ENCODE measurements at regions not wholly inside any gene's neighbourhood (a gene's known extent, or its start where the extent isn't known, plus 50 kb on each side); places are given as distances from the start of the nearest gene placed in this dataset.
A peak's percentile ranks its signal among the peaks of the same experiment; 100 is the strongest.

DNA sequence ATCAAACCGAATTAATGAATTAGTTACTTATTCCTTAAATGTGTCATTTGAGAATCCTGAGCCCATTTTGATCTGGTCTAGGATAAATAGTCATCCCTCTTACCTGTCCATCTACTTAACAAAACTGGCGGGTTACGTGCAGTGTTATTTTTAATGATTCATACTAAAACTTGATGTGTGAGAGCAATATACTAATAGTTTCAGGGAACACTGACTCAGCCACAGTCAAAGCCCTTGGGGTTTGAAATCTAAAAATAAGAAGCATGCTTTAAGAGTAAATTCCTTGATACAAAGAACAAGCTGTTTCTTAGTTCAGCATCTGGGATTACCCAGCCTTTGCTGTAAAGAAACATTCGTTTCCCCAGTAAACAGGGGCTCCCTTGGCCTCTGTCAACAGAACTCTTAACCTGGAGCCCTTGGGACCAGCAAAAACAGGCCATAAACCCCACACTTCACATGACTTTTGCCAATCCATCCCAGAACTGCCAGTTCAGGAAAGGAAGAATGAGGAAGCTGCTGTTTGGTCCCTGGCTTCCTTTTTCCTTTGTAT, 370.6 kb upstream of the IGFBP3 start:
- peak; percentile 66 for DNase-seq (ENCODE audit: low read depth)
- TF ChIP-seq, protein P1, sequence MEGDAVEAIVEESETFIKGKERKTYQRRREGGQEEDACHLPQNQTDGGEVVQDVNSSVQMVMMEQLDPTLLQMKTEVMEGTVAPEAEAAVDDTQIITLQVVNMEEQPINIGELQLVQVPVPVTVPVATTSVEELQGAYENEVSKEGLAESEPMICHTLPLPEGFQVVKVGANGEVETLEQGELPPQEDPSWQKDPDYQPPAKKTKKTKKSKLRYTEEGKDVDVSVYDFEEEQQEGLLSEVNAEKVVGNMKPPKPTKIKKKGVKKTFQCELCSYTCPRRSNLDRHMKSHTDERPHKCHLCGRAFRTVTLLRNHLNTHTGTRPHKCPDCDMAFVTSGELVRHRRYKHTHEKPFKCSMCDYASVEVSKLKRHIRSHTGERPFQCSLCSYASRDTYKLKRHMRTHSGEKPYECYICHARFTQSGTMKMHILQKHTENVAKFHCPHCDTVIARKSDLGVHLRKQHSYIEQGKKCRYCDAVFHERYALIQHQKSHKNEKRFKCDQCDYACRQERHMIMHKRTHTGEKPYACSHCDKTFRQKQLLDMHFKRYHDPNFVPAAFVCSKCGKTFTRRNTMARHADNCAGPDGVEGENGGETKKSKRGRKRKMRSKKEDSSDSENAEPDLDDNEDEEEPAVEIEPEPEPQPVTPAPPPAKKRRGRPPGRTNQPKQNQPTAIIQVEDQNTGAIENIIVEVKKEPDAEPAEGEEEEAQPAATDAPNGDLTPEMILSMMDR (IDR thresholded peaks at IDR 0.05; ENCODE audit: insufficient read depth, low read depth, low read length): no peak
- no peaks in the 10 kb centered on the region for H3K36me3 ChIP-seq (ENCODE audit: control insufficient read depth, insufficient read depth, low read length)
- ChIA-PET POLR2A (interaction anchor here (0.6 kb wide), 1 partner anchor 1314 kb away, joined by 4 read pairs; no protein-coding TSS in a partner anchor), CTCF (interaction anchor here (1.1 to 2.1 kb wide), 3 partner anchors 11 to 369 kb away, joined by 4 to 7 read pairs (median 4); no protein-coding TSS in a partner anchor)
- H3K27me3 ChIP-seq (ENCODE audit: control insufficient read depth, insufficient read depth, low read length): no peaks in the 10 kb centered on the region
- H3K4me3 ChIP-seq (ENCODE audit: low read depth, low read length): no peak overlapping the region

DNA sequence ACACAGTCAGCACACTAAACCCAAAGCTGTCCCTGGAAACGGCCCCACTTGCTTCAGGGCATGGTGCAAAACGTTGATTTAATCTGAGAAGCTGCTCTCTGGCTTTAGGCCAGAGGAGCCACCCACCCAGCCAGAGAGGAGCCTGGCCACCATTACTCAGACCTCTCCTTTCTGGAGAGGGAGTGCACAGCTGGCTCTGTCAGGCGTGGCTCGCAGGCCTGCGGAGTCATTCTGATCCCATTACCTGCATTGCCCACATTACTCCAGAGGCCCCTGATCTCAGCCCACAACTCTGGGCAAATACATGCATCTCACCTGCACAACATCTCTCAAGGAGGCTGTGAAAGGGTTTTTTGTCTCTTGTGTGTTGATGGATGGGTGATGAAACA, 370.0 kb upstream of the IGFBP3 start:
- ChIA-PET CTCF (interaction anchor here (0.9 to 2.1 kb wide), 4 partner anchors 11 to 368 kb away, joined by 3 to 7 read pairs (median 4); no protein-coding TSS in a partner anchor), POLR2A (no interaction called here)
- no peaks in the 10 kb centered on the region for H3K36me3 ChIP-seq (ENCODE audit: control insufficient read depth, insufficient read depth, low read length)
- TF ChIP-seq, protein P1 (IDR thresholded peaks at IDR 0.05; ENCODE audit: insufficient read depth, low read depth, low read length): no peak
- peak; percentile 30 for DNase-seq (ENCODE audit: low read depth)
- no peaks in the 10 kb centered on the region for H3K27me3 ChIP-seq (ENCODE audit: control insufficient read depth, insufficient read depth, low read length)
- no peak overlapping the region for H3K4me3 ChIP-seq (ENCODE audit: low read depth, low read length)

DNA sequence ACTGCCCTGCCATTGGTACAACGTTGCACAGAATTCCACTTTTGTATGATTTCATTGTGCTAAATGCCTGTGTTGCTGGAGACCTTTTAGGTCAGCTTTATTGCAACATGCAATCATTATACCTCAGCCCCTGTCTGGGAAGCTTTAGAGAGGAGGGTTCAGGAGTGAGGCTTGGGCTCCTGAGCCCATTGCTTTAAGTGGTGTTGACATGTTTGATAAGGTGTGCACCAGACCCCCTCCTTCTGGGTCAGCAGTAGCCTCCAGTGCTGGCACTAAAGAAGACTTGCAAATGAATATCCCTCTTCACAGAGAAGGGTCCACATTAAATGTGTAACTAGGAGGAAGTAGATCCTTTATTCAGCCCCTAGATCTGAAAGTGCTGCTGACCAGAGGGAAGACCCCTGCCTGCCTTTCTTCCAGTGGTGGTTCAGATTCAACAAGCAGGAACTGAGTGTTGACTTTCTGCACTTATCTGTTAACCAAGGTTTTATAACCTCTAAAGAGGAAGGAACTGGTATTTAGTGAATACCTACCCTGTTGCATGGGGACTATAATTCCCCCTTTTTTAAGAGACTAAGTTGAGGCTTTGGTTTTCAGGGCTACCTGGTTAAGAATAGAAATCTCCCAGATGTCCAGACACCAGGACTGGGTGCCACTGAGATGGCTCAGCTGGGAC, 369.4 kb upstream of the IGFBP3 start:
- no peak for DNase-seq (ENCODE audit: low read depth)
- Histone ChIP-seq H3K36me3 (ENCODE audit: control insufficient read depth, insufficient read depth, low read length) (no peaks in the 10 kb centered on the region), H3K27me3 (ENCODE audit: control insufficient read depth, insufficient read depth, low read length) (no peaks in the 10 kb centered on the region), H3K4me3 (ENCODE audit: low read depth, low read length) (no peak overlapping the region)
- ChIA-PET POLR2A (no interaction called here), CTCF (interaction anchor here (0.9 to 2.1 kb wide), 4 partner anchors 12 to 368 kb away, joined by 3 to 7 read pairs (median 4); no protein-coding TSS in a partner anchor)
- TF ChIP-seq, protein P1 (IDR thresholded peaks at IDR 0.05; ENCODE audit: insufficient read depth, low read depth, low read length): no peak

DNA sequence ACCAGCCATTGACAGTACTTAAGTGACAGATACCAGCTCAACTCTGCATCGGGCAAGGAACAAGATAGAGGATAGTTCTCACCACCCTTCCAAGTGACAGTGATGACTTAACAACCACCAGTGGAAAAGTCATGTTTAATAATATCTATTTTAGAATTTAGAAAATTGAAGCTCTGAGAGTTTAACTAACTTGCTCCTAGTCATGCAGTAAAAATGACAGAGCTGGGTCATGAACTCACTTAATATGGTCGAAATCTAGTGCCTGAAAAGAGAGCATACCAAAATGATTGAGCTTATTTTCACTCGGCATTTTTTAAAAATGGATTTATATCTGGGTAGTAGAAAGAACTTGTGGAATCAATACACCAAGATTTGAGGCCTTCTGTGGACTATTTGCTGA, 367.8 kb upstream of the IGFBP3 start:
- no peaks in the 10 kb centered on the region for H3K27me3 ChIP-seq (ENCODE audit: control insufficient read depth, insufficient read depth, low read length)
- POLR2A ChIA-PET: no interaction called here
- H3K4me3 ChIP-seq (ENCODE audit: low read depth, low read length): no peak overlapping the region
- TF ChIP-seq, protein P1 (IDR thresholded peaks at IDR 0.05; ENCODE audit: insufficient read depth, low read depth, low read length): no peak
- DNase-seq (ENCODE audit: low read depth): no peak
- CTCF ChIA-PET: interaction anchor here (1.3 kb wide), 1 partner anchor 365 kb away, joined by 3 read pairs; no protein-coding TSS in a partner anchor
- H3K36me3 ChIP-seq (ENCODE audit: control insufficient read depth, insufficient read depth, low read length): no peaks in the 10 kb centered on the region

DNA sequence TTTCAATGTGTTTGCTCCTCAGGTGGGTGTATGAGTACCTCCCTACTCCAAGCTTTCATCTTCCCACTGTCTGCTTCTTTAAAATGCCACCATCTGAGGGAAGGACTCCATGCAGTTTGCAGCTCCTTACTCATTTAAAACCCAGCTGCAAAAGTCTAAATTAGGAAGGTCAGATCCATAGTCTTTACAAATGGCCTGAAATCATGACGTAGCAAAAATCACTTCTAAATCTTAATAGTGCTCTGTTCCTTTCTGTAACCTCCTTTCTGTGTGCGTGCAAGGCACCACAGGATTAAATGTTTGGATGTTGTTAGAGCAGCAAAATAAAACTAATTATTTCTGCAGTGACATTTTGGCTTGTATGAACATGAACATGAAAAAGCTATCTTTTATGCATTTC, 366.9 kb upstream of the IGFBP3 start:
- Histone ChIP-seq H3K27me3 (ENCODE audit: control insufficient read depth, insufficient read depth, low read length) (no peaks in the 10 kb centered on the region), H3K36me3 (ENCODE audit: control insufficient read depth, insufficient read depth, low read length) (no peaks in the 10 kb centered on the region), H3K4me3 (ENCODE audit: low read depth, low read length) (no peak overlapping the region)
- ChIA-PET CTCF (interaction anchor here (0.6 to 1.1 kb wide), 4 partner anchors 142 to 462 kb away, joined by 3 to 5 read pairs (median 3); no protein-coding TSS in a partner anchor), POLR2A (no interaction called here)
- no peak for DNase-seq (ENCODE audit: low read depth)
- TF ChIP-seq, protein P1 (IDR thresholded peaks at IDR 0.05; ENCODE audit: insufficient read depth, low read depth, low read length): no peak
